ENCODE measurements at regions not wholly inside any gene's neighbourhood (a gene's known extent, or its start where the extent isn't known, plus 50 kb on each side); places are given as distances from the start of the nearest gene placed in this dataset.

DNA sequence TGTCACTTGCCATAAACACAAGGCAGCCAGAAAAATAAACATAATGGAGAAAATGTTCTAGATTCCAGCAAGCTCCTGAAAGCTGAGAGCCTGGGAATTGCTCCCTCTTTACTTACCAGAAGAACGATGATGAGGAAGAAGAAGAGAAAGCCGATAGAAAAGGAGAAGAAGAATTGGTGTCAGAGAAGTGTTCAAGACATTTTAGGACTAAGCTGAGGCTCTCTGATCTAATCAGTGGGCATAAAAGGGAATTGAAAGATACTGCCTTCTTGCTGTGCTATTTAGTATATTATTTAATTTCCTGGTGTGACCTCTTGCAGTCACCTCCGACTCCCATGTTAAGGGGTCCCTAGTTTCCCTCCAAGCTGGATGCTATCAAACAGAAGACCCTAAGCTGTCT lies 316.6 kb upstream of the JARID2 start (continued):
- TF ChIP-seq CREB1 (IDR thresholded peaks at IDR 0.05; ENCODE audit: low read depth) (no peak), BCL3 (IDR thresholded peaks at IDR 0.05; ENCODE audit: borderline replicate concordance, insufficient read depth, low read depth, low read length, poor library complexity, severe bottlenecking) (no peak), NR2C1 (IDR thresholded peaks at IDR 0.05) (no peak)

GRCh38 chr6:14930366-14930989 lies 315.4 kb upstream of the JARID2 start:
- Histone ChIP-seq H3K79me2 (ENCODE audit: control insufficient read depth, insufficient read depth, low read length) (no peaks in the 10 kb centered on the region), H3K36me3 (ENCODE audit: control insufficient read depth in 2 of 2, insufficient read depth in 2 of 2, low read length in 1 of 2) (no peaks in the 10 kb centered on the region), H3K27ac (ENCODE audit: control insufficient read depth, insufficient read depth) (no peak overlapping the region), H2AFZ (ENCODE audit: control insufficient read depth, low read depth, low read length) (no peak overlapping the region), H3K4me1 (ENCODE audit: control insufficient read depth, insufficient read depth, low read length) (no peaks in the 10 kb centered on the region; the same call in 1 of the 2 replicates), H3K4me3 (no peak overlapping the region), H3K4me2 (ENCODE audit: control insufficient read depth, insufficient read depth) (no peak overlapping the region), H3K9me3 (replicated peaks; ENCODE audit: control insufficient read depth, insufficient read depth, low read length) (no peaks in the 10 kb centered on the region), H4K20me1 (ENCODE audit: control insufficient read depth, insufficient read depth) (no peaks in the 10 kb centered on the region), H3K27me3 (replicated peaks in 1 of 2; ENCODE audit: control insufficient read depth in 2 of 2, insufficient read depth in 2 of 2, low read length in 1 of 2) (no peaks in the 10 kb centered on the region), H3K9ac (ENCODE audit: control insufficient read depth, insufficient read depth, low read length) (no peak overlapping the region)
- BruUV-seq (replicated peaks) = no TSS peak
- FAIRE-seq (no peak), ATAC-seq (no peak), DNase-seq (ENCODE audit: low read depth, low spot score) (no peak)
- SMC1A ChIA-PET (ENCODE audit: uncharacterized antibody, unreplicated experiment) = no interaction called here
- RAD21 ChIA-PET (ENCODE audit: unreplicated experiment) = no interaction called here
- WGBS (ENCODE audit: insufficient coverage, insufficient replicate concordance, low lambda C conversion rate, missing lambda C conversion rate) = 71% methylated on average over 2 of the region's 2 CpGs
- POLR2A ChIA-PET = no interaction called here
- intact Hi-C loops (cut with micrococcal nuclease; ENCODE audit: unreplicated experiment) = no loop called here
- TF ChIP-seq MLLT1 (IDR thresholded peaks at IDR 0.05) (no peak), WRNIP1 (IDR thresholded peaks at IDR 0.05; ENCODE audit: borderline replicate concordance, low read depth, low read length) (no peak), BACH1 (IDR thresholded peaks at IDR 0.05; ENCODE audit: borderline replicate concordance) (no peak), KAT2A (conservative IDR thresholded peaks at IDR 0.05; ENCODE audit: control insufficient read depth, low read depth, low read length) (no peak), BMI1 (IDR thresholded peaks at IDR 0.05; ENCODE audit: borderline replicate concordance) (no peak), HDAC2 (IDR thresholded peaks at IDR 0.05) (no peak)
- TF ChIP-seq, protein P1, sequence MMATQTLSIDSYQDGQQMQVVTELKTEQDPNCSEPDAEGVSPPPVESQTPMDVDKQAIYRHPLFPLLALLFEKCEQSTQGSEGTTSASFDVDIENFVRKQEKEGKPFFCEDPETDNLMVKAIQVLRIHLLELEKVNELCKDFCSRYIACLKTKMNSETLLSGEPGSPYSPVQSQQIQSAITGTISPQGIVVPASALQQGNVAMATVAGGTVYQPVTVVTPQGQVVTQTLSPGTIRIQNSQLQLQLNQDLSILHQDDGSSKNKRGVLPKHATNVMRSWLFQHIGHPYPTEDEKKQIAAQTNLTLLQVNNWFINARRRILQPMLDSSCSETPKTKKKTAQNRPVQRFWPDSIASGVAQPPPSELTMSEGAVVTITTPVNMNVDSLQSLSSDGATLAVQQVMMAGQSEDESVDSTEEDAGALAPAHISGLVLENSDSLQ (IDR thresholded peaks at IDR 0.05) = peak; percentile 62
- TF ChIP-seq, protein P2, sequence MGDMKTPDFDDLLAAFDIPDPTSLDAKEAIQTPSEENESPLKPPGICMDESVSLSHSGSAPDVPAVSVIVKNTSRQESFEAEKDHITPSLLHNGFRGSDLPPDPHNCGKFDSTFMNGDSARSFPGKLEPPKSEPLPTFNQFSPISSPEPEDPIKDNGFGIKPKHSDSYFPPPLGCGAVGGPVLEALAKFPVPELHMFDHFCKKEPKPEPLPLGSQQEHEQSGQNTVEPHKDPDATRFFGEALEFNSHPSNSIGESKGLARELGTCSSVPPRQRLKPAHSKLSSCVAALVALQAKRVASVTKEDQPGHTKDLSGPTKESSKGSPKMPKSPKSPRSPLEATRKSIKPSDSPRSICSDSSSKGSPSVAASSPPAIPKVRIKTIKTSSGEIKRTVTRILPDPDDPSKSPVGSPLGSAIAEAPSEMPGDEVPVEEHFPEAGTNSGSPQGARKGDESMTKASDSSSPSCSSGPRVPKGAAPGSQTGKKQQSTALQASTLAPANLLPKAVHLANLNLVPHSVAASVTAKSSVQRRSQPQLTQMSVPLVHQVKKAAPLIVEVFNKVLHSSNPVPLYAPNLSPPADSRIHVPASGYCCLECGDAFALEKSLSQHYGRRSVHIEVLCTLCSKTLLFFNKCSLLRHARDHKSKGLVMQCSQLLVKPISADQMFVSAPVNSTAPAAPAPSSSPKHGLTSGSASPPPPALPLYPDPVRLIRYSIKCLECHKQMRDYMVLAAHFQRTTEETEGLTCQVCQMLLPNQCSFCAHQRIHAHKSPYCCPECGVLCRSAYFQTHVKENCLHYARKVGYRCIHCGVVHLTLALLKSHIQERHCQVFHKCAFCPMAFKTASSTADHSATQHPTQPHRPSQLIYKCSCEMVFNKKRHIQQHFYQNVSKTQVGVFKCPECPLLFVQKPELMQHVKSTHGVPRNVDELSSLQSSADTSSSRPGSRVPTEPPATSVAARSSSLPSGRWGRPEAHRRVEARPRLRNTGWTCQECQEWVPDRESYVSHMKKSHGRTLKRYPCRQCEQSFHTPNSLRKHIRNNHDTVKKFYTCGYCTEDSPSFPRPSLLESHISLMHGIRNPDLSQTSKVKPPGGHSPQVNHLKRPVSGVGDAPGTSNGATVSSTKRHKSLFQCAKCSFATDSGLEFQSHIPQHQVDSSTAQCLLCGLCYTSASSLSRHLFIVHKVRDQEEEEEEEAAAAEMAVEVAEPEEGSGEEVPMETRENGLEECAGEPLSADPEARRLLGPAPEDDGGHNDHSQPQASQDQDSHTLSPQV (IDR thresholded peaks at IDR 0.05) = no peak
- in situ Hi-C loops (cut with MboI) = no loop called here
- CTCF ChIA-PET = no interaction called here

All from GM12878 (cell line).